ENCODE measurements at regions not wholly inside any gene's neighbourhood (a gene's known extent, or its start where the extent isn't known, plus 50 kb on each side); places are given as distances from the start of the nearest gene placed in this dataset.

GRCh38 chr3:168608926-168609325 is 513.2 kb upstream of the GOLIM4 start:
- no peak for TF ChIP-seq CTCF (conservative IDR thresholded peaks at IDR 0.05; ENCODE audit: low read depth in 2 of 2)
- TF ChIP-seq EZH2 (IDR thresholded peaks at IDR 0.05; ENCODE audit: low read depth, unreplicated experiment), result no peak

Data from GM23338 (cell line).